Lung (tissue), 11 donors: ENCODE measurements at regions not wholly inside any gene's neighbourhood (a gene's known extent, or its start where the extent isn't known, plus 50 kb on each side); places are given as distances from the start of the nearest gene placed in this dataset.

Source experiments
- ATAC-seq: fragments of 200-7000 bp; cut with Tn5 transposase; one replicate; pipeline ENCODE4 v1.9.1; 2020; ENCODE audit warnings: moderate number of reproducible peaks; ENCODE audit not compliant: insufficient read depth, low FRiP score
- DNase-seq, 3 donors: peaks; one replicate each; pipeline ENCODE4 v3.0.0-alpha.2; 2013 to 2017
- H3K27ac ChIP-seq, 2 donors: one replicate each; pipeline ENCODE4 v1.5.1; 2013; ENCODE audit warnings: mild to moderate bottlenecking in 2 of 2, moderate library complexity in 2 of 2, control low read depth in 1 of 2, inconsistent platforms in 1 of 2, low read depth in 1 of 2, low read length in 1 of 2
- H3K27me3 ChIP-seq, 3 donors: one replicate each; pipeline ENCODE4 v1.5.1; 2013; ENCODE audit warnings: low read length in 2 of 3; ENCODE audit not compliant: control insufficient read depth in 3 of 3, insufficient read depth in 3 of 3
- H3K36me3 ChIP-seq, 4 donors: one replicate each; pipeline ENCODE4 v1.5.1; 2013; ENCODE audit warnings: low read length in 4 of 4, mild to moderate bottlenecking in 1 of 4, moderate library complexity in 1 of 4; ENCODE audit not compliant: control insufficient read depth in 4 of 4, insufficient read depth in 4 of 4
- H3K4me1 ChIP-seq, 5 donors: one replicate each; pipeline ENCODE4 v1.5.1; 2013; ENCODE audit warnings: low read length in 5 of 5, mild to moderate bottlenecking in 2 of 5, moderate library complexity in 1 of 5; ENCODE audit not compliant: control insufficient read depth in 5 of 5, insufficient read depth in 5 of 5
- H3K4me3 ChIP-seq: one replicate; pipeline ENCODE4 v1.5.1; 2013; ENCODE audit warnings: mild to moderate bottlenecking, control low read depth, moderate library complexity
- H3K9ac ChIP-seq, 2 donors: one replicate each; pipeline ENCODE4 v1.5.1; 2013; ENCODE audit warnings: low read length in 2 of 2, control low read depth in 1 of 2; ENCODE audit not compliant: insufficient read depth in 1 of 2
- H3K9me3 ChIP-seq, 4 donors: one replicate each; pipeline ENCODE4 v1.5.1; 2013; ENCODE audit warnings: low read length in 3 of 4, mild to moderate bottlenecking in 1 of 4, moderate library complexity in 1 of 4; ENCODE audit not compliant: control insufficient read depth in 4 of 4, insufficient read depth in 3 of 4
- CTCF ChIP-seq: IDR thresholded peaks from 2 replicates; pipeline ENCODE4 v1.5.1; 2012; ENCODE audit warnings: mild to moderate bottlenecking; ENCODE audit errors: control extremely low read depth, extremely low read depth
- WGBS, 2 donors: extraction: QIAGEN DNeasy Blood & Tissue Kit; methylation state at CpG; one replicate each; pipeline ENCODE4 v1.1.7; 2013; 5-methylcytosine and 5-hydroxymethylcytosine counted together
- donor health status: control.
- donor health status: control.
- donor health status: Bipolar disorder and iron deficiency.
- donor health status: healthy.
- donor health status: DM: yes; HTN: yes; CAD: no.

- Histone ChIP-seq H3K4me3 (no peak overlapping the region), H3K27me3 (no peaks in the 10 kb centered on the region), H3K36me3 (no peaks in the 10 kb centered on the region), H3K4me1 (no peaks in the 10 kb centered on the region), H3K9me3 (no peaks in the 10 kb centered on the region), H3K9ac (no peak overlapping the region), H3K27ac (no peak overlapping the region)
- no peak for TF ChIP-seq CTCF
- DNase-seq, result no peak
- WGBS, 2 donors, result 57 to 67% methylated on average over 3 of the region's 3 CpGs
- no peak for ATAC-seq
Measured at GRCh38 chr1:58303841-58304240, 242.7 kb downstream of the OMA1 start.

- no peak overlapping the region for H3K9ac ChIP-seq
- H3K27me3 ChIP-seq, result no peaks in the 10 kb centered on the region
- no peak for TF ChIP-seq CTCF
- ATAC-seq, result no peak
- no peak overlapping the region for H3K4me3 ChIP-seq
- no peaks in the 10 kb centered on the region for H3K4me1 ChIP-seq
- H3K27ac ChIP-seq, result no peak overlapping the region
- H3K36me3 ChIP-seq, result no peaks in the 10 kb centered on the region
- DNase-seq, result no peak
- H3K9me3 ChIP-seq, result no peaks in the 10 kb centered on the region
- WGBS, 2 donors, result 78 to 90% methylated on average over 1 of the region's 1 CpG
Measured at GRCh38 chr1:58293388-58293787, 253.1 kb downstream of the OMA1 start.

GRCh38 chr1:58290685-58291372 lies 255.7 kb downstream of the OMA1 start:
- Histone ChIP-seq H3K4me3 (no peak overlapping the region), H3K9ac (no peak overlapping the region), H3K27me3 (no peaks in the 10 kb centered on the region), H3K36me3 (no peaks in the 10 kb centered on the region), H3K4me1 (no peaks in the 10 kb centered on the region), H3K9me3 (peaks cover 0 to 2% (median 0%) of the 10 kb centered on the region in 4 donors), H3K27ac (no peak overlapping the region)
- TF ChIP-seq CTCF, result no peak
- DNase-seq, result peak; percentile 57 to 82 (median 66)
- 53 to 62% methylated on average over 6 of the region's 6 CpGs for WGBS, 2 donors
- ATAC-seq, result no peak
